PC-9 (cell line): ENCODE measurements at regions not wholly inside any gene's neighbourhood (a gene's known extent, or its start where the extent isn't known, plus 50 kb on each side); places are given as distances from the start of the nearest gene placed in this dataset.

Source experiments
- CTCF ChIP-seq: fragments of 200-600 bp; sonication (generic); conservative IDR thresholded peaks from 2 replicates; pipeline ENCODE4 v1.6.1; 2017; ENCODE audit warnings: mixed run types, antibody characterized with exemption, mild to moderate bottlenecking, moderate library complexity
- EZH2 ChIP-seq: fragments of 200-600 bp; sonication (generic); IDR thresholded peaks from 2 replicates; pipeline ENCODE4 v1.8.0; 2017; ENCODE audit warnings: antibody characterized with exemption, low read depth

DNA sequence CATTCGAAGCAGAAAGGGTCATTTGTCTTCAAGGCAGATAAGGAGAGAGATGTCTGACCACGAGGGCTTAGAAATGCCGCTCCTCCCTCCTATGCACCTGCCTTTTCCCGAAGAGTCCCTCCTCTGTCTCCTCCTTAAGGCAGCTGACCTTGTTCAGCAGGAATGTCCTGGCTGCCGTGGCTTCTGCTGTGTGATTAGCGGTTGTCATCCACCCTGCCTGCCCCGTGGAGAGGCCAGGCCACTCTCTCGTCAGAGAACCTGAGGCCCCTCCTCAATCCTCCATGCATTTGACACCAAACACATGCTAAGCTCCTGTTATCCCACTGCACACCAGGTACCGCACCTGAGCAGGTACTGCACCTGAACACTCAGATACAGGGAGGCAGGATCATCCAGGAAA lies 834.6 kb downstream of the TBC1D22A start:
- TF ChIP-seq CTCF (no peak), EZH2 (no peak)
